ENCODE measurements at regions not wholly inside any gene's neighbourhood (a gene's known extent, or its start where the extent isn't known, plus 50 kb on each side); places are given as distances from the start of the nearest gene placed in this dataset.

DNA sequence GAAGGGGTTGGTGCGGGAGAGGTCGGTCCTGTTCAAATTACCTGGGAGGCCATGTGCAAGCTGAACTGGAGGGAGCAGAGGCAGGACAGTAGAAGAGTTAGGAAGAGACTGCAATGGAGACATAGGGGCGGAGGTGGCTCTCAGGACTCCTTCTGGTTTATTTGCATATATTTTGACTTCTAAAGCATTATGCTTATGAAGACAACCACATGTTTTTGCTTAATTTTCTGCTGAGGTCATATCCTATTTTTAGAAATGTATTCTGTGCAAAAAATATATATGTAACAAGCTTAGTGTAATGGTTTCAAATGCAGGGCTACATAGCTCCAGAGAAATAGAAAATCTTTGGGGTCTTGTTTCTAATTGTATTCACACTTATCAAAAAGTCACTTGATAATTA, 137.0 kb upstream of the MDM1 start:
- TF ChIP-seq EZH2phosphoT487 (IDR thresholded peaks at IDR 0.05; ENCODE audit: borderline replicate concordance, low read length) = no peak
- TF ChIP-seq, protein P1, sequence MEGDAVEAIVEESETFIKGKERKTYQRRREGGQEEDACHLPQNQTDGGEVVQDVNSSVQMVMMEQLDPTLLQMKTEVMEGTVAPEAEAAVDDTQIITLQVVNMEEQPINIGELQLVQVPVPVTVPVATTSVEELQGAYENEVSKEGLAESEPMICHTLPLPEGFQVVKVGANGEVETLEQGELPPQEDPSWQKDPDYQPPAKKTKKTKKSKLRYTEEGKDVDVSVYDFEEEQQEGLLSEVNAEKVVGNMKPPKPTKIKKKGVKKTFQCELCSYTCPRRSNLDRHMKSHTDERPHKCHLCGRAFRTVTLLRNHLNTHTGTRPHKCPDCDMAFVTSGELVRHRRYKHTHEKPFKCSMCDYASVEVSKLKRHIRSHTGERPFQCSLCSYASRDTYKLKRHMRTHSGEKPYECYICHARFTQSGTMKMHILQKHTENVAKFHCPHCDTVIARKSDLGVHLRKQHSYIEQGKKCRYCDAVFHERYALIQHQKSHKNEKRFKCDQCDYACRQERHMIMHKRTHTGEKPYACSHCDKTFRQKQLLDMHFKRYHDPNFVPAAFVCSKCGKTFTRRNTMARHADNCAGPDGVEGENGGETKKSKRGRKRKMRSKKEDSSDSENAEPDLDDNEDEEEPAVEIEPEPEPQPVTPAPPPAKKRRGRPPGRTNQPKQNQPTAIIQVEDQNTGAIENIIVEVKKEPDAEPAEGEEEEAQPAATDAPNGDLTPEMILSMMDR (conservative IDR thresholded peaks at IDR 0.05; ENCODE audit: low read depth, low read length) = no peak
